SHP77 (cell line): ENCODE measurements at regions not wholly inside any gene's neighbourhood (a gene's known extent, or its start where the extent isn't known, plus 50 kb on each side); places are given as distances from the start of the nearest gene placed in this dataset.

ENCODE experiments used
- DNase-seq, 2 experiments: peaks; one replicate each; lab custom pipeline; 2025; lab: John Stamatoyannopoulos, UW

GRCh38 chr14:22452330-22452729 lies 136.7 kb downstream of the DAD1 start:
- no peak for DNase-seq

GRCh38 chr14:22450266-22450665 lies 138.8 kb downstream of the DAD1 start:
- DNase-seq = no peak

GRCh38 chr14:22449600-22449905 lies 139.5 kb downstream of the DAD1 start:
- no peak for DNase-seq

- DNase-seq = no peak
Observed at GRCh38 chr14:22448905-22449599, 140.0 kb downstream of the DAD1 start.

- no peak for DNase-seq
Observed at GRCh38 chr14:22448035-22448904, 140.8 kb downstream of the DAD1 start.

- DNase-seq = no peak
Observed at GRCh38 chr14:22438742-22439141, 150.3 kb downstream of the DAD1 start.

- DNase-seq = no peak
Observed at GRCh38 chr14:22434901-22435550, 154.0 kb downstream of the DAD1 start.

- DNase-seq = no peak
Observed at GRCh38 chr14:22434030-22434429, 155.0 kb downstream of the DAD1 start.

GRCh38 chr14:22433069-22433468 lies 156.0 kb downstream of the DAD1 start:
- DNase-seq = no peak

- no peak for DNase-seq
Observed at GRCh38 chr14:22432348-22432976, 156.6 kb downstream of the DAD1 start.

GRCh38 chr14:22429546-22430294 lies 159.3 kb downstream of the DAD1 start:
- no peak for DNase-seq

- no peak for DNase-seq
Observed at GRCh38 chr14:22428700-22429291, 160.2 kb downstream of the DAD1 start.

GRCh38 chr14:22427771-22428231 lies 161.2 kb downstream of the DAD1 start:
- no peak for DNase-seq

- DNase-seq = no peak
Observed at GRCh38 chr14:22426711-22427110, 162.3 kb downstream of the DAD1 start.

GRCh38 chr14:22423958-22424357 lies 165.1 kb downstream of the DAD1 start:
- no peak for DNase-seq

- no peak for DNase-seq
Observed at GRCh38 chr14:22422238-22422637, 166.8 kb downstream of the DAD1 start.

- no peak for DNase-seq
Observed at GRCh38 chr14:22420598-22421186, 168.3 kb downstream of the DAD1 start.

- no peak for DNase-seq
Observed at GRCh38 chr14:22419620-22420019, 169.4 kb downstream of the DAD1 start.

- no peak for DNase-seq
Observed at GRCh38 chr14:22418631-22419030, 170.4 kb downstream of the DAD1 start.

- DNase-seq = no peak
Observed at GRCh38 chr14:22417914-22418313, 171.1 kb downstream of the DAD1 start.

- no peak for DNase-seq
Observed at GRCh38 chr14:22416193-22416592, 172.8 kb downstream of the DAD1 start.
